HUES6 (cell line): ENCODE measurements at regions not wholly inside any gene's neighbourhood (a gene's known extent, or its start where the extent isn't known, plus 50 kb on each side); places are given as distances from the start of the nearest gene placed in this dataset.

Source experiments
- H3K27ac ChIP-seq: 2 replicates; pipeline ENCODE4 v1.7.0; 2013; ENCODE audit warnings: low read depth, mild to moderate bottlenecking, low read length, inconsistent platforms
- H3K27me3 ChIP-seq: 2 replicates; pipeline ENCODE4 v1.6.1; 2013; ENCODE audit warnings: low read length; ENCODE audit not compliant: control insufficient read depth, insufficient read depth
- H3K36me3 ChIP-seq: 2 replicates; pipeline ENCODE4 v1.6.1; 2013; ENCODE audit warnings: low read length; ENCODE audit not compliant: control insufficient read depth, insufficient read depth
- H3K4me1 ChIP-seq: 2 replicates; pipeline ENCODE4 v1.6.1; 2013; ENCODE audit warnings: low read length; ENCODE audit not compliant: control insufficient read depth, insufficient read depth
- H3K4me3 ChIP-seq: 2 replicates; pipeline ENCODE4 v1.5.1; 2013; ENCODE audit warnings: low read depth, low read length
- H3K9ac ChIP-seq: one replicate; pipeline ENCODE4 v1.6.1; 2013; ENCODE audit warnings: mild to moderate bottlenecking, low read length
- H3K9me3 ChIP-seq: 2 replicates; pipeline ENCODE4 v1.6.1; 2013; ENCODE audit warnings: low read depth, low read length; ENCODE audit not compliant: control insufficient read depth, insufficient read depth

DNA sequence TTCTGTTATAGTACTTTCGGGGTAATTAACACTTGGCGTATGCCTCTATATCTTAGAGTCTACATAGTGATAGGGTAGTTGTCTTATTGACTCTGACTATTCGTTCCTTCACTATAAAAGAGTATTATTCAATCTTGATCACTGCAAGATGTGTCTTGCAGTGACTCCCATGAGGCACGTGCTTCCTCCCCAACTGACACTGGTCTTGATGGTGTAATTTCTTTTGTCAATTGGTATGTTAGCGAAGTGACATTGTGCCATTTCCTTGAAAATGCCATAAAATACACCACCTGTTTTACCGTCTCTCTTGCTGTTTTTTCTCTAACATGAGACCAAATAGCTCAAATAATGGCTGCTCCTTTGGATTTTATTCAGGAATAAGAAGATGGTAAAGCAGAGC lies 1314.1 kb upstream of the CDH6 start:
- no peak overlapping the region for H3K27ac ChIP-seq
- no peak overlapping the region for H3K4me3 ChIP-seq
- no peaks in the 10 kb centered on the region for H3K27me3 ChIP-seq
- no peaks in the 10 kb centered on the region for H3K4me1 ChIP-seq
- no peaks in the 10 kb centered on the region for H3K36me3 ChIP-seq
- H3K9ac ChIP-seq: no peak overlapping the region
- no peaks in the 10 kb centered on the region for H3K9me3 ChIP-seq

DNA sequence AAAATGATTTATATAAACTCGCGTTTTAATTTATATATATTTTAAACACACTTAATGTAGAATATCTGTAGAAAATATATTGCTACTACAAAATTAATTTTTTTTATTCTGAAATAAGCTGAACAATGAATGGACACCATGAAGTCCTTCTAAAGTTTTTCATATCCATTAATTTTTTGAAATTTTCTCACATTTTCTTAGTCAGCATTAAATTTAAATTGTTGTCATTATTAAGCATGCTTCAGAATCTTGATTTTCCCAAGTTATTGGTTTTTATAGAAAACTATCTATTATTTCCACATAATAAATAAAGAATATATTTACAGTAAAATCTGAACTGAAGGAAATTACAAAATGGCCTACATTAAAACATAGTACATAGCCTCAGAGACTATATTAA lies 1314.9 kb upstream of the CDH6 start:
- no peak overlapping the region for H3K9ac ChIP-seq
- no peak overlapping the region for H3K4me3 ChIP-seq
- H3K9me3 ChIP-seq: no peaks in the 10 kb centered on the region
- no peaks in the 10 kb centered on the region for H3K36me3 ChIP-seq
- H3K4me1 ChIP-seq: no peaks in the 10 kb centered on the region
- H3K27me3 ChIP-seq: no peaks in the 10 kb centered on the region
- H3K27ac ChIP-seq: no peak overlapping the region

DNA sequence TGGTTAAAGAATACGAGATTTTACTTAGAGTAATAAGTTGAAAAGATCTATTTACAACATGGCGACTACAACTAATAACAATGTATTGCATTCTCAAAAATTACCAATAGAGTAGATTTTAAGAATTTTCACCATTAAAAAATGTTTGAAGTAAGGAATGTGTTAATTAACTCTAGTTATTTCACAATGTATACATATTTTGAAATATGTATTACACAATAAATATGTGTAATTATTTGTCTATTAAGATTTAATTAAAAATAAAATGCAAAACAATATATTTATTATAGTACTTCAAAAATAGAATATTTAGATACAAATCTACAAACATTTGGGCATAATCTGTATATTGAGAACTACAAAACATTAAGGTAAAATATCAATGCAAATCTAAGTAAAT lies 1326.3 kb upstream of the CDH6 start:
- Histone ChIP-seq H3K4me1 (no peaks in the 10 kb centered on the region), H3K27ac (no peak overlapping the region), H3K4me3 (no peak overlapping the region), H3K27me3 (no peaks in the 10 kb centered on the region), H3K9ac (no peak overlapping the region), H3K36me3 (no peaks in the 10 kb centered on the region), H3K9me3 (no peaks in the 10 kb centered on the region)

GRCh38 chr5:29853711-29854220 lies 1339.7 kb upstream of the CDH6 start:
- Histone ChIP-seq H3K36me3 (no peaks in the 10 kb centered on the region), H3K9ac (no peak overlapping the region), H3K9me3 (0 out of 2 replicates have a peak, but pooled peaks cover 3% of the 10 kb centered on the region), H3K27ac (no peak overlapping the region), H3K4me3 (no peak overlapping the region), H3K4me1 (no peaks in the 10 kb centered on the region), H3K27me3 (no peaks in the 10 kb centered on the region)

GRCh38 chr5:29852329-29852728 lies 1341.2 kb upstream of the CDH6 start:
- no peak overlapping the region for H3K27ac ChIP-seq

GRCh38 chr5:29845206-29845605 lies 1348.3 kb upstream of the CDH6 start:
- Histone ChIP-seq H3K27ac (no peak overlapping the region), H3K4me3 (no peak overlapping the region), H3K9me3 (0 out of 2 replicates have a peak, but pooled peaks cover 3% of the 10 kb centered on the region), H3K4me1 (no peaks in the 10 kb centered on the region), H3K9ac (no peak overlapping the region), H3K36me3 (no peaks in the 10 kb centered on the region), H3K27me3 (no peaks in the 10 kb centered on the region)

More at GRCh38 chr5:29852329-29852728, 1341.2 kb upstream of the CDH6 start:
- Histone ChIP-seq H3K9me3 (0 out of 2 replicates have a peak, but pooled peaks cover 3% of the 10 kb centered on the region), H3K27me3 (no peaks in the 10 kb centered on the region), H3K36me3 (no peaks in the 10 kb centered on the region), H3K9ac (no peak overlapping the region), H3K4me3 (no peak overlapping the region), H3K4me1 (no peaks in the 10 kb centered on the region)

DNA sequence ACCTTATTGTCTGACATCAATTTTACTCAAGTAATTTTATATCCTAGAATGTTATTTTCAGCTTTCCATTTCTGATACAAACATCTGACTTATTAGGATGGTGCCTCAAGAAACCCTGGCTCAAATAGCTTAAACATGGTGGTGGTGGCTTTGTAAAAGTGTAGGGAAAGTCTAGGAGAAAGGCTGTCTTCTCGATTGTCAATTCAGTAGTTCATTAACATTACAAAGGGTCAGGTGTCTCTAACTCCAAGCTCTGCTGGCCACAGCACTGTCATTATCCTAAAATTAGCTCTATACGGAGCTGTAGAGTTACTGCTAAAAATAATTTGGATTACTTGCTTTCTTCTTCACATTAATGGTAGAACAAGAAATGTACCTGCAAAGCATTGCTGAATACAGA lies 1360.1 kb upstream of the CDH6 start:
- no peaks in the 10 kb centered on the region for H3K36me3 ChIP-seq
- H3K4me1 ChIP-seq: no peaks in the 10 kb centered on the region; the same call in 1 of the 2 replicates
- no peak overlapping the region for H3K27ac ChIP-seq
- H3K9ac ChIP-seq: no peak overlapping the region
- no peaks in the 10 kb centered on the region for H3K9me3 ChIP-seq
- H3K4me3 ChIP-seq: no peak overlapping the region
- no peaks in the 10 kb centered on the region for H3K27me3 ChIP-seq

GRCh38 chr5:29822521-29822920 lies 1371.0 kb upstream of the CDH6 start:
- Histone ChIP-seq H3K27ac (no peak overlapping the region), H3K9me3 (no peaks in the 10 kb centered on the region), H3K4me3 (no peak overlapping the region), H3K36me3 (no peaks in the 10 kb centered on the region), H3K4me1 (no peaks in the 10 kb centered on the region), H3K9ac (no peak overlapping the region), H3K27me3 (no peaks in the 10 kb centered on the region)

DNA sequence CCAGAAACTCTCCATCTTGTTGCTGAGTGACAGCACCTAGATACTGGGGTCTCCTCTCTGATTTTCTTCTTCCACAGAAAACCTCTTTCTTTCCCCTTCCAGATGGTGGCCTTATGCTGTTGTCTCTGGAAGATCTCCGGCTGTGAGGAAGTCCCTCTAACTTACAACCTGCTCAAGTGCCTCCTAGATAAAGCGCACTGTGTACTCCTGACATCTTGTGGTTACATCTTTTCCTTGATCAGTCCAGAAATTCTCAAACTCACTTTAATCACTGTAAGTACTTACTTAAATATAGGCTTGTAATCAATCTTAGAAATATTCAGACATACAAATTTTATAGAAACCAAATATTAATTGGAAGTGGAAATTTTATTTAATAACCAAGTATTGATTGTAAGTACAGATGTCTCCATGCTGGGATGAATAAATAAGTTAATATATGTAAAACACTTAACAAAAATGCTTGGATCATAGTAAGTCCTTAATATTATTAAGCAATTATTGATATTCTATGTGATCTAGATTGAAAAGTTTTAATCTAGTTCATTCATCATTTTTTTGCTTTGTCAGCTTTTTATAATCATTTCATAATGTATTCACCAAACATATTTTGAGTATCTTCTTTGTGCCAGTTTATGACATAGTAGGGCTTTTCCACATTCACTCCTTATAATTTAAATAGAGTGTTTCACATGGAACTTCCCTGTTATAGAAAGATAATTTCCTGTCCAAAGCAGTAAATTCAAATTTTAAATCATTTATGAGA lies 1381.4 kb upstream of the CDH6 start:
- H3K9ac ChIP-seq: no peak overlapping the region
- H3K27me3 ChIP-seq: no peaks in the 10 kb centered on the region
- H3K36me3 ChIP-seq: no peaks in the 10 kb centered on the region
- no peak overlapping the region for H3K27ac ChIP-seq
- H3K4me1 ChIP-seq: no peaks in the 10 kb centered on the region
- H3K4me3 ChIP-seq: no peak overlapping the region
- H3K9me3 ChIP-seq: no peaks in the 10 kb centered on the region

DNA sequence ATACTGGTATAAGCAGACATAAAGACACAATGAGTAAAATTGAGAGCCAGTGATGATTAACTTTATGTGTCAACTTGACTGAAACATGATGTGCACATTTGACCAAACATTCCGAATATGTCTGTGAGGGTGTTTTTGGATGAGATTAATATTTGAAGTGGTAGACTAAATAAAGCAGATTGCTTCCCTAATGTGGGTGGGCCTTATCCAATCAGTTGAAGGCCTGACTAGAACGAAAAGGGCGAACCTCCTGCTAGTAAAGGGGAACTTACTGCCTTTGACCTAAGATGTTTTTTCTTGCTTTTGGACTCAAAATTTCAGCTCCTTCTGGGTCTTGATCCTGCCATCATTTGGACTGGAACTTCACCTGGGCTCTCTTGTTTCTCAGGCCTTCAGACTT lies 1387.7 kb upstream of the CDH6 start:
- no peaks in the 10 kb centered on the region for H3K4me1 ChIP-seq
- H3K36me3 ChIP-seq: no peaks in the 10 kb centered on the region
- H3K27me3 ChIP-seq: no peaks in the 10 kb centered on the region
- no peak overlapping the region for H3K4me3 ChIP-seq
- H3K9me3 ChIP-seq: no peaks in the 10 kb centered on the region
- H3K9ac ChIP-seq: no peak overlapping the region
- no peak overlapping the region for H3K27ac ChIP-seq

GRCh38 chr5:29800752-29801151 lies 1392.7 kb upstream of the CDH6 start:
- H3K27me3 ChIP-seq: no peaks in the 10 kb centered on the region
- no peaks in the 10 kb centered on the region for H3K36me3 ChIP-seq
- H3K27ac ChIP-seq: no peak overlapping the region
- no peaks in the 10 kb centered on the region for H3K9me3 ChIP-seq
- H3K4me3 ChIP-seq: no peak overlapping the region
- H3K9ac ChIP-seq: no peak overlapping the region
- no peaks in the 10 kb centered on the region for H3K4me1 ChIP-seq
